Activated T-cell treated with anti-CD3 and anti-CD28 coated beads, Interleukin-2, amount 50 U/mL, for 4 hours (primary cell): ENCODE measurements at regions not wholly inside any gene's neighbourhood (a gene's known extent, or its start where the extent isn't known, plus 50 kb on each side); places are given as distances from the start of the nearest gene placed in this dataset.

Experiments used
- ATAC-seq, 2 donors: fragments of 200-7000 bp; cut with Tn5 transposase; one replicate each; pipeline ENCODE4 v1.10.0; 2021
- DNase-seq: peaks from one replicate; pipeline ENCODE4 v3.0.0-alpha.2; 2020
- H3K27me3 Mint-ChIP-seq: one replicate; pipeline ENCODE4 v1.8.0; 2021; ENCODE audit warnings: low read depth, mixed read lengths
- H3K36me3 Mint-ChIP-seq: one replicate; pipeline ENCODE4 v1.8.0; 2022; ENCODE audit warnings: mixed read lengths; ENCODE audit not compliant: insufficient read depth
- H3K4me1 Mint-ChIP-seq: one replicate; pipeline ENCODE4 v1.8.0; 2021; ENCODE audit warnings: low read depth, mixed read lengths
- H3K4me3 Mint-ChIP-seq: one replicate; pipeline ENCODE4 v1.8.0; 2021; ENCODE audit warnings: mild to moderate bottlenecking, moderate library complexity, mixed read lengths
- H3K9me3 Mint-ChIP-seq: one replicate; pipeline ENCODE4 v1.8.0; 2021; ENCODE audit warnings: mixed read lengths

GRCh38 chr3:99143493-99143892, 242.0 kb upstream of the DCBLD2 start:
- no peak overlapping the region for H3K4me3 Mint-ChIP-seq
- no peak for DNase-seq
- no peaks in the 10 kb centered on the region for H3K27me3 Mint-ChIP-seq

GRCh38 chr3:99134986-99135385, 233.5 kb upstream of the DCBLD2 start:
- ATAC-seq (no peak), DNase-seq (no peak)
- H3K4me1 Mint-ChIP-seq: no peaks in the 10 kb centered on the region
- H3K9me3 Mint-ChIP-seq: peaks cover 4% of the 10 kb centered on the region
- no peak overlapping the region for H3K4me3 Mint-ChIP-seq
- H3K36me3 Mint-ChIP-seq: no peaks in the 10 kb centered on the region
- no peaks in the 10 kb centered on the region for H3K27me3 Mint-ChIP-seq

More at GRCh38 chr3:99143493-99143892, 242.0 kb upstream of the DCBLD2 start:
- H3K9me3 Mint-ChIP-seq: peaks cover 9% of the 10 kb centered on the region
- H3K4me1 Mint-ChIP-seq: no peaks in the 10 kb centered on the region
- ATAC-seq: no peak
- H3K36me3 Mint-ChIP-seq: no peaks in the 10 kb centered on the region

GRCh38 chr3:99131876-99132275, 230.4 kb upstream of the DCBLD2 start:
- Mint-ChIP-seq H3K9me3 (peaks cover 4% of the 10 kb centered on the region), H3K4me1 (no peaks in the 10 kb centered on the region), H3K36me3 (no peaks in the 10 kb centered on the region), H3K4me3 (no peak overlapping the region), H3K27me3 (no peaks in the 10 kb centered on the region)
- DNase-seq (no peak), ATAC-seq (no peak)

GRCh38 chr3:99128725-99129505, 227.4 kb upstream of the DCBLD2 start:
- Mint-ChIP-seq H3K36me3 (no peaks in the 10 kb centered on the region), H3K9me3 (no peaks in the 10 kb centered on the region), H3K4me3 (no peak overlapping the region), H3K27me3 (no peaks in the 10 kb centered on the region), H3K4me1 (no peaks in the 10 kb centered on the region)
- DNase-seq (no peak), ATAC-seq (no peak)

GRCh38 chr3:99128235-99128634, 226.7 kb upstream of the DCBLD2 start:
- DNase-seq: no peak
- ATAC-seq: no peak
- Mint-ChIP-seq H3K27me3 (no peaks in the 10 kb centered on the region), H3K4me1 (no peaks in the 10 kb centered on the region), H3K4me3 (no peak overlapping the region), H3K36me3 (no peaks in the 10 kb centered on the region), H3K9me3 (no peaks in the 10 kb centered on the region)

GRCh38 chr3:99126316-99126715, 224.8 kb upstream of the DCBLD2 start:
- H3K9me3 Mint-ChIP-seq: no peaks in the 10 kb centered on the region
- no peak overlapping the region for H3K4me3 Mint-ChIP-seq
- DNase-seq (no peak), ATAC-seq (no peak)
- no peaks in the 10 kb centered on the region for H3K4me1 Mint-ChIP-seq
- no peaks in the 10 kb centered on the region for H3K27me3 Mint-ChIP-seq
- no peaks in the 10 kb centered on the region for H3K36me3 Mint-ChIP-seq

GRCh38 chr3:99119385-99119784, 217.9 kb upstream of the DCBLD2 start:
- H3K4me1 Mint-ChIP-seq: no peaks in the 10 kb centered on the region
- H3K9me3 Mint-ChIP-seq: peaks cover 13% of the 10 kb centered on the region
- H3K36me3 Mint-ChIP-seq: no peaks in the 10 kb centered on the region
- ATAC-seq (no peak), DNase-seq (no peak)
- peaks cover 3% of the 10 kb centered on the region for H3K27me3 Mint-ChIP-seq
- H3K4me3 Mint-ChIP-seq: no peak overlapping the region

- Mint-ChIP-seq H3K27me3 (peaks cover 3% of the 10 kb centered on the region), H3K4me3 (no peak overlapping the region), H3K9me3 (peaks cover 13% of the 10 kb centered on the region), H3K36me3 (no peaks in the 10 kb centered on the region), H3K4me1 (no peaks in the 10 kb centered on the region)
- DNase-seq (no peak), ATAC-seq (no peak)
These were observed 216.9 kb upstream of the DCBLD2 start for GRCh38 chr3:99118381-99118780.

- no peak for ATAC-seq
- no peaks in the 10 kb centered on the region for H3K36me3 Mint-ChIP-seq
- H3K4me1 Mint-ChIP-seq: no peaks in the 10 kb centered on the region
- no peak for DNase-seq
- H3K9me3 Mint-ChIP-seq: peaks cover 5% of the 10 kb centered on the region
- H3K27me3 Mint-ChIP-seq: no peaks in the 10 kb centered on the region
- no peak overlapping the region for H3K4me3 Mint-ChIP-seq
These were observed 213.2 kb upstream of the DCBLD2 start for GRCh38 chr3:99114565-99115291.

- Mint-ChIP-seq H3K9me3 (no peaks in the 10 kb centered on the region), H3K4me1 (no peaks in the 10 kb centered on the region), H3K36me3 (no peaks in the 10 kb centered on the region), H3K27me3 (no peaks in the 10 kb centered on the region), H3K4me3 (no peak overlapping the region)
- ATAC-seq: no peak
- no peak for DNase-seq
These were observed 209.7 kb upstream of the DCBLD2 start for GRCh38 chr3:99111235-99111634.

GRCh38 chr3:99110401-99110800, 208.9 kb upstream of the DCBLD2 start:
- no peak for ATAC-seq

GRCh38 chr3:99108508-99108907, 207.0 kb upstream of the DCBLD2 start:
- H3K9me3 Mint-ChIP-seq: no peaks in the 10 kb centered on the region
- no peak for DNase-seq
- no peak for ATAC-seq
- no peak overlapping the region for H3K4me3 Mint-ChIP-seq
- H3K4me1 Mint-ChIP-seq: no peaks in the 10 kb centered on the region
- no peaks in the 10 kb centered on the region for H3K36me3 Mint-ChIP-seq
- H3K27me3 Mint-ChIP-seq: no peaks in the 10 kb centered on the region

More at GRCh38 chr3:99110401-99110800, 208.9 kb upstream of the DCBLD2 start:
- Mint-ChIP-seq H3K4me1 (no peaks in the 10 kb centered on the region), H3K4me3 (no peak overlapping the region), H3K27me3 (no peaks in the 10 kb centered on the region), H3K9me3 (no peaks in the 10 kb centered on the region), H3K36me3 (no peaks in the 10 kb centered on the region)
- no peak for DNase-seq

- H3K9me3 Mint-ChIP-seq: no peaks in the 10 kb centered on the region
- no peaks in the 10 kb centered on the region for H3K4me1 Mint-ChIP-seq
- H3K36me3 Mint-ChIP-seq: no peaks in the 10 kb centered on the region
- no peak overlapping the region for H3K4me3 Mint-ChIP-seq
- ATAC-seq: no peak
- DNase-seq: no peak
- peaks cover 2% of the 10 kb centered on the region for H3K27me3 Mint-ChIP-seq
These were observed 193.1 kb upstream of the DCBLD2 start for GRCh38 chr3:99094606-99095005.

GRCh38 chr3:99087277-99087676, 185.8 kb upstream of the DCBLD2 start:
- DNase-seq (no peak), ATAC-seq (no peak)
- Mint-ChIP-seq H3K36me3 (no peaks in the 10 kb centered on the region), H3K4me1 (no peaks in the 10 kb centered on the region), H3K4me3 (no peak overlapping the region), H3K9me3 (no peaks in the 10 kb centered on the region), H3K27me3 (no peaks in the 10 kb centered on the region)

GRCh38 chr3:99084826-99085225, 183.3 kb upstream of the DCBLD2 start:
- DNase-seq (no peak), ATAC-seq (no peak)
- H3K36me3 Mint-ChIP-seq: no peaks in the 10 kb centered on the region
- H3K4me3 Mint-ChIP-seq: no peak overlapping the region
- H3K27me3 Mint-ChIP-seq: no peaks in the 10 kb centered on the region
- H3K4me1 Mint-ChIP-seq: no peaks in the 10 kb centered on the region
- no peaks in the 10 kb centered on the region for H3K9me3 Mint-ChIP-seq
